ENCODE measurements at regions not wholly inside any gene's neighbourhood (a gene's known extent, or its start where the extent isn't known, plus 50 kb on each side); places are given as distances from the start of the nearest gene placed in this dataset.

DNA sequence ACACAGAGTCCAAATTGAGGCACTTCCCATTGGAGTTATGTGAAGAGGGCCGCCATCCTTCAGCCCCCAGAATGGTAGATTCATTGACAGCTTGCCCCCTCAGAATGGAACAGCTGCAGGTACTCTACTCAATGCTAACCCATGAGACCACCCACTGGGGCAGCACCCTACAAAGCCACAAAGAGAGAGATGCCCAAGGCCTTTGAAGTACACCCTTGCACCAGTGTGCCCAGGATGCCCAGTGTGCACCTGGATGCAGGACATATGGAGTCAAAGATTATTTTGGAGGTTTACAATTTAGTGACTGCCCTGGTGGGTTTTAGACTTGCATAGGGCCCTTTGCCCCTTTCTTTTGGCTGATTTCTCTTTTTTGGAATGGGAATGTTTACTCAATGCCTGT, 933.9 kb downstream of the SLC16A7 start:
- H2BK120ac ChIP-seq (replicated peaks; ENCODE audit: low read depth, low read length): no peak overlapping the region
- no peak overlapping the region for H3K9ac ChIP-seq (replicated peaks in 1 of 4; ENCODE audit: extremely low read depth in 1 of 4, low read depth in 3 of 4, low read length in 3 of 4)
- H2AFZ ChIP-seq (ENCODE audit: low read length): no peak overlapping the region
- H2BK15ac ChIP-seq (ENCODE audit: low read length): no peak overlapping the region
- no peak for DNase-seq (ENCODE audit: low read depth in 1 of 2, low spot score in 2 of 2)
- no peaks in the 10 kb centered on the region for H3K79me2 ChIP-seq (ENCODE audit: control insufficient read depth in 1 of 2, insufficient read depth in 2 of 2, low read length in 2 of 2)
- no peak overlapping the region for H4K5ac ChIP-seq (ENCODE audit: insufficient read length, low read depth, low read length)
- no peak overlapping the region for H2AK5ac ChIP-seq (ENCODE audit: low read depth, low read length)
- no peaks in the 10 kb centered on the region for H3K4me1 ChIP-seq (replicated peaks in 1 of 4; ENCODE audit: control insufficient read depth in 3 of 4, insufficient read depth in 4 of 4, low read length in 3 of 4)
- no peaks in the 10 kb centered on the region for H4K20me1 ChIP-seq (replicated peaks in 1 of 2; ENCODE audit: control insufficient read depth in 1 of 2, insufficient read depth in 2 of 2, low read length in 2 of 2)
- H3K79me1 ChIP-seq (ENCODE audit: low read depth, low read length): no peaks in the 10 kb centered on the region
- H3K23me2 ChIP-seq (ENCODE audit: low read depth, low read length): no peaks in the 10 kb centered on the region
- H4K91ac ChIP-seq (replicated peaks; ENCODE audit: insufficient read length, low read length): no peak overlapping the region
- no peak overlapping the region for H3K23ac ChIP-seq (ENCODE audit: insufficient read length)
- no peak overlapping the region for H2BK5ac ChIP-seq (ENCODE audit: low read depth, low read length)
- no peak overlapping the region for H2BK12ac ChIP-seq (ENCODE audit: low read depth, low read length)
- CTCF ChIA-PET (ENCODE audit: partially characterized antibody): no interaction called here
- H3K14ac ChIP-seq (ENCODE audit: insufficient read length): no peak overlapping the region
- H2BK20ac ChIP-seq (ENCODE audit: low read length): no peak overlapping the region
- H3K27ac ChIP-seq (ENCODE audit: low read depth, low read length): no peak overlapping the region
- H3K9me3 ChIP-seq (ENCODE audit: insufficient read depth in 2 of 2, low read depth in 1 of 2, low read length in 1 of 2): peaks cover 0 to 3% of the 10 kb centered on the region in 2 experiments; a peak in 2 of 4 replicates
- H3K18ac ChIP-seq (ENCODE audit: extremely low read depth, low read length): no peak overlapping the region
- 80% methylated on average over 1 of the region's 1 CpG; no CpG with 5 or more reads in 1 of the 2 experiments for WGBS, 2 experiments (ENCODE audit: extremely low coverage in 1 of 2, insufficient coverage in 1 of 2, insufficient read length in 1 of 2, insufficient replicate concordance in 2 of 2, low coverage in 1 of 2, low lambda C conversion rate in 2 of 2, missing lambda C conversion rate in 1 of 2)
- no peak overlapping the region for H3K56ac ChIP-seq (replicated peaks; ENCODE audit: insufficient read length, low read depth, low read length)
- H3K4me2 ChIP-seq (ENCODE audit: insufficient read depth in 1 of 2, low read depth in 2 of 2, low read length in 2 of 2): no peak overlapping the region
- POLR2A ChIA-PET (ENCODE audit: partially characterized antibody): no interaction called here
- TF ChIP-seq MAFK (IDR thresholded peaks at IDR 0.05; ENCODE audit: low read depth, low read length) (no peak), TAF7 (optimal IDR thresholded peaks at IDR 0.05; ENCODE audit: borderline replicate concordance, low read depth, low read length) (no peak), RBBP5 (IDR thresholded peaks at IDR 0.05; ENCODE audit: borderline replicate concordance, low read depth, low read length) (no peak), SP2 (IDR thresholded peaks at IDR 0.05; ENCODE audit: low read length) (no peak), RAD21 (IDR thresholded peaks at IDR 0.05 in 1 of 2, conservative IDR thresholded peaks at IDR 0.05 in 1 of 2; ENCODE audit: low read depth in 2 of 2, low read length in 2 of 2) (no peak), HDAC2 (IDR thresholded peaks at IDR 0.05; ENCODE audit: borderline replicate concordance in 1 of 2, low read depth in 2 of 2, low read length in 2 of 2) (no peak)
- H3K27me3 ChIP-seq (replicated peaks in 1 of 4; ENCODE audit: control insufficient read depth in 3 of 4, extremely low read depth in 1 of 4, insufficient read depth in 3 of 4, low read length in 3 of 4): no peaks in the 10 kb centered on the region
- FAIRE-seq: no peak
- no peaks in the 10 kb centered on the region for H3K36me3 ChIP-seq (ENCODE audit: control insufficient read depth in 2 of 4, insufficient read depth in 4 of 4, low read length in 3 of 4)
- no peak overlapping the region for H3K4ac ChIP-seq (replicated peaks; ENCODE audit: insufficient read length, low read depth, low read length)
- no peak overlapping the region for H4K8ac ChIP-seq (ENCODE audit: extremely low read depth, insufficient read depth, low read length)
- H3K4me3 ChIP-seq (ENCODE audit: extremely low read depth in 1 of 4, insufficient read depth in 2 of 4, low read depth in 3 of 4, low read length in 4 of 4): no peak overlapping the region
